Left lung (tissue), 4 donors: ENCODE measurements at regions not wholly inside any gene's neighbourhood (a gene's known extent, or its start where the extent isn't known, plus 50 kb on each side); places are given as distances from the start of the nearest gene placed in this dataset.

Experiments
- ATAC-seq: fragments of 200-7000 bp; cut with Tn5 transposase; one replicate; pipeline ENCODE4 v1.9.1; 2020; ENCODE audit warnings: moderate library complexity
- DNase-seq, 4 donors: peaks; one replicate each; pipeline ENCODE4 v3.0.0-alpha.2; 2013 to 2020
- H3K27ac ChIP-seq, 2 donors: fragments of 200-600 bp; sonication (generic) in 1 of 2; one replicate each; pipeline versions ENCODE4 v1.5.0 to v1.8.0; 2020 to 2021
- H3K27me3 ChIP-seq, 2 donors: fragments of 200-600 bp; sonication (generic) in 1 of 2; one replicate each; pipeline versions ENCODE4 v1.5.0 to v1.8.0; 2020 to 2021
- H3K36me3 ChIP-seq, 2 donors: fragments of 200-600 bp; sonication (generic) in 1 of 2; one replicate each; pipeline versions ENCODE4 v1.5.0 to v1.8.0; 2020 to 2021
- H3K4me1 ChIP-seq, 2 donors: fragments of 200-600 bp; one replicate each; pipeline ENCODE4 v1.8.0; 2021
- H3K4me3 ChIP-seq, 2 donors: fragments of 200-600 bp; sonication (generic) in 1 of 2; one replicate each; pipeline versions ENCODE4 v1.5.0 to v1.8.0; 2020 to 2021; ENCODE audit warnings: mild to moderate bottlenecking in 1 of 2
- H3K9me3 ChIP-seq, 2 donors: fragments of 200-600 bp; sonication (generic) in 1 of 2; one replicate each; pipeline versions ENCODE4 v1.5.0 to v1.8.0; 2020 to 2021
- intact Hi-C, 2 donors: fragments of 100-400 bp; cut with DNase I; formaldehyde crosslinking; loops; one replicate each; pipeline versions ENCODE4 v1.11.2 to v1.14.2; 2022
- TF ChIP-seq, protein P1 (sequence below), 2 donors: fragments of 200-600 bp; sonication (generic) in 1 of 2; IDR thresholded peaks; one replicate each; pipeline versions ENCODE4 v1.5.0 to v1.8.0; 2021; ENCODE audit warnings: antibody characterized with exemption in 2 of 2
- donor health status: DM: no; HTN: yes; CAD: no.
- donor health status: DM: no; HTN: no; CAD: no.

DNA sequence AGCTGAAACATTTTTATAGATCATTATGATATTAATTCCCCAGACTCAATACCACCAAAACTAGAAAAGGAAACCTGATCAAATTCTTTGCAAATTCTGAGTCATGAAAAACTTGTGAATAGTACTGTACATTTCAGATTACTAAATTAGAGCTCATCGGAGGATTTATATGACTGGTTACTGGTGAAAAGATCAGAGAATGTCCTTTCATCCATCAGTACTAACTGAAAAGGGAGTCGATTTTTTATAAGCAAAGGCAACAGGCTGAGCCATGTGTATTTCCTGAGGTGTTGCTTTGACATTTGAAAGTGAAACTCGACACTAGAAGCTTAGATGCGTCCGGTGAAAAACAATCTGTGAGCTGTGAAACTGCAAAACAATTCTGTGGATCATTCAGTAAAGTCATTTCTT, 155.7 kb downstream of the TNFSF18 start:
- no peak for ATAC-seq

DNA sequence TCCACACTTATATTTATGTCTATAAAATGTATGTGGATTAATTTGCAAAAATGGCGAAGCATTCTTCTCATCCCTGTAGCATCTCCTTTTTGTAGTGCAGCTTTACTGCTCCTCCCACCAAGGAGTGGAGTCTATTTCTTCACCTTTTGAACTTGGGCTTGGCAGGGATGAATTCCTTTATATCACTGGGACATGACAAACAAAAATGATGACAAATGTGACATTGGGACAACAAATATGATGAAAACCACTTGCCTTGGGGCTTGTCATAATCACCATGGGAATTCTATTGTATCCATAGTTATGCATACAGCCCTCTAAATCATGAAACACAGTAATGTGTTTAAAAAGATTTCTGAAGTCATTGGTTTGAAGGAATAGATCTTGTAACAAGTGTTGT, 155.0 kb downstream of the TNFSF18 start:
- ATAC-seq, result no peak

More for the DNA sequence above, 155.7 kb downstream of the TNFSF18 start:
- no peaks in the 10 kb centered on the region for H3K27me3 ChIP-seq
- H3K9me3 ChIP-seq, result no peaks in the 10 kb centered on the region
- intact Hi-C loops, result no loop called here
- H3K36me3 ChIP-seq, result no peaks in the 10 kb centered on the region
- DNase-seq, result no peak
- H3K4me1 ChIP-seq, result no peaks in the 10 kb centered on the region
- no peak overlapping the region for H3K4me3 ChIP-seq
- TF ChIP-seq, protein P1, sequence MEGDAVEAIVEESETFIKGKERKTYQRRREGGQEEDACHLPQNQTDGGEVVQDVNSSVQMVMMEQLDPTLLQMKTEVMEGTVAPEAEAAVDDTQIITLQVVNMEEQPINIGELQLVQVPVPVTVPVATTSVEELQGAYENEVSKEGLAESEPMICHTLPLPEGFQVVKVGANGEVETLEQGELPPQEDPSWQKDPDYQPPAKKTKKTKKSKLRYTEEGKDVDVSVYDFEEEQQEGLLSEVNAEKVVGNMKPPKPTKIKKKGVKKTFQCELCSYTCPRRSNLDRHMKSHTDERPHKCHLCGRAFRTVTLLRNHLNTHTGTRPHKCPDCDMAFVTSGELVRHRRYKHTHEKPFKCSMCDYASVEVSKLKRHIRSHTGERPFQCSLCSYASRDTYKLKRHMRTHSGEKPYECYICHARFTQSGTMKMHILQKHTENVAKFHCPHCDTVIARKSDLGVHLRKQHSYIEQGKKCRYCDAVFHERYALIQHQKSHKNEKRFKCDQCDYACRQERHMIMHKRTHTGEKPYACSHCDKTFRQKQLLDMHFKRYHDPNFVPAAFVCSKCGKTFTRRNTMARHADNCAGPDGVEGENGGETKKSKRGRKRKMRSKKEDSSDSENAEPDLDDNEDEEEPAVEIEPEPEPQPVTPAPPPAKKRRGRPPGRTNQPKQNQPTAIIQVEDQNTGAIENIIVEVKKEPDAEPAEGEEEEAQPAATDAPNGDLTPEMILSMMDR (IDR thresholded peaks at IDR 0.05), result no peak
- H3K27ac ChIP-seq, result no peak overlapping the region

DNA sequence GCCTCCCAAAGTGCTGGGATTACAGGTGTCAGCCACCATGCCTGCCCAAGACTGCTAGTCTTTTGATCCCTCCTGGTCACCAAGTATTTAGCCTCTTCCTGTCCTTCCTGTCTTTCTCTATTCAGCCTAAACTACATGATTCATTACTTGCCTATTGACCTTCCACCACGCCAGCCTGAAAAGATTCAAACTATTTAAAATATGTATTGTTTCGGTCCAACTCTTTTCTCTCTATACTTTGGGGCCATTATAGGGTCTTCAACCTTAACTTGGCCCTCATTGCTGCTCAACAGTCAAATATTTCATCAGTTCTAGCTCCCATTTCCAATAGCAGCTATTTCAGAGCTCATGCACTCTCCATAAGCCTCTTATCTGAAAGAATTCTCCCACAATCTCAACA, 153.0 kb downstream of the TNFSF18 start:
- no peak for ATAC-seq
- peaks cover 0 to 5% of the 10 kb centered on the region in 2 donors for H3K4me1 ChIP-seq
- intact Hi-C loops, result no loop called here

More for the DNA sequence above, 155.0 kb downstream of the TNFSF18 start:
- Histone ChIP-seq H3K4me1 (peaks cover 0 to 5% of the 10 kb centered on the region in 2 donors), H3K9me3 (no peaks in the 10 kb centered on the region), H3K4me3 (no peak overlapping the region), H3K36me3 (no peaks in the 10 kb centered on the region), H3K27ac (no peak overlapping the region), H3K27me3 (no peaks in the 10 kb centered on the region)
- TF ChIP-seq, protein P1 (IDR thresholded peaks at IDR 0.05), result no peak
- DNase-seq, result no peak
- intact Hi-C loops, result no loop called here

DNA sequence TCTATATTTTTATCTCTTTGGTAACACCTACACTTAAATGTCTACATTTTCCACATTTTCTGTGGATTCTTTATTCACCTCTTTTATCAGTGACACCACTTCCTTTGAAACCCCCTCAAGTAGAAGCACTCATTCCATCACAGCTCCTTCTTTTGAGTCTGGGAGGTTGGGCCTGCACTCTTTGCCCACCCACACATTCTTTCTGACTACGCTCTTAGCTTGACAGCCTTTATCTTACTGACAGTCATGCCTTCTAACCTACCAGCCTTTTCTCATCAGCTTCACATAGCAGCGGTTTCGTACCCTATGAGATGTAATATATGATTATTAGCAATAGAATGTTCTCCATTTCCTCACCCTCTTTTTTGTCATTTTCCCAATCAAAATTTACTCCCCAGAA, 151.9 kb downstream of the TNFSF18 start:
- no peak overlapping the region for H3K27ac ChIP-seq
- peaks cover 0 to 5% of the 10 kb centered on the region in 2 donors for H3K4me1 ChIP-seq
- TF ChIP-seq, protein P1 (IDR thresholded peaks at IDR 0.05), result no peak
- no peaks in the 10 kb centered on the region for H3K36me3 ChIP-seq
- intact Hi-C loops, result no loop called here
- H3K27me3 ChIP-seq, result no peaks in the 10 kb centered on the region
- ATAC-seq, result no peak
- no peaks in the 10 kb centered on the region for H3K9me3 ChIP-seq
- no peak for DNase-seq
- H3K4me3 ChIP-seq, result no peak overlapping the region

More for the DNA sequence above, 153.0 kb downstream of the TNFSF18 start:
- TF ChIP-seq, protein P1 (IDR thresholded peaks at IDR 0.05), result no peak
- Histone ChIP-seq H3K27me3 (no peaks in the 10 kb centered on the region), H3K9me3 (no peaks in the 10 kb centered on the region), H3K36me3 (no peaks in the 10 kb centered on the region), H3K4me3 (no peak overlapping the region), H3K27ac (no peak overlapping the region)
- no peak for DNase-seq

DNA sequence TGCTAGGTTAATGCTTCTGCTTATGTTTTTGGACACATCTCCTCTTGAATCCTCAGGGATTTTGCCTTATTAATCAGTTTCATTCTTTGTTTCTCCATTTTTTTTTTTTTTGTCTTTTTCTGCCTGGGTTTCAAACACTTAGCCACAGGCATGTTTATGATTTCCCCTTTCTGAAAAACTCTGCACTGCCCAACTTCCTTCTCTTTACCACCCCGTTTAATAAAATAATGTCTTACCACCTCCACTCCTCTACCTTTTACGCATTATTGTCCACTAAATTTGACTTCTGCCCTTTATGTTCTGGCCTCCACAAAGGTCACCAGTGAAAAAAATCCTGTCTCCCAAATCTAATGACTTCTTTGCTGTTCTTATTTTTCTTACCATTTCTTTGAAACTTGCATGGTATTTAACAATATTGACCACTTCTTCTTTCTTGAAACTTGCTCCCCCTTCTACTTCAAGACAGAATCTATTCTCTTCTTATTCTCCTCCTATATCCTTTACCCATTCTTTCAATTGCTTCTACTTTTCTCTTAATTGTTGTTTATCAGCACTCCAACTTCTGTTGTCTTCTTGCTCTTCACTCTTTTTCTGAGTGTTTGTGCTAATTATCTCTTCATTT, 150.3 kb downstream of the TNFSF18 start:
- intact Hi-C loops, result no loop called here
- Histone ChIP-seq H3K4me3 (no peak overlapping the region), H3K9me3 (no peaks in the 10 kb centered on the region), H3K36me3 (no peaks in the 10 kb centered on the region), H3K27ac (no peak overlapping the region), H3K27me3 (no peaks in the 10 kb centered on the region), H3K4me1 (peaks cover 0 to 5% of the 10 kb centered on the region in 2 donors)
- ATAC-seq, result no peak
- DNase-seq, result no peak
- TF ChIP-seq, protein P1 (IDR thresholded peaks at IDR 0.05), result no peak
